Prostate gland (tissue), 2 donors: ENCODE measurements at regions not wholly inside any gene's neighbourhood (a gene's known extent, or its start where the extent isn't known, plus 50 kb on each side); places are given as distances from the start of the nearest gene placed in this dataset.

Experiments used
- DNase-seq: peaks from one replicate; pipeline ENCODE4 v3.0.0-alpha.2; 2019; ENCODE audit warnings: low spot score
- H3K27ac ChIP-seq, 2 donors: fragments of 200-600 bp; sonication (generic); 2 replicates each; pipeline ENCODE4 v1.5.1; 2017 to 2019
- H3K27me3 ChIP-seq: fragments of 200-600 bp; sonication (generic); replicated peaks from 2 replicates; pipeline ENCODE4 v1.5.1; 2019; ENCODE audit not compliant: insufficient read depth
- H3K36me3 ChIP-seq, 2 donors: fragments of 200-600 bp; sonication (generic); 1 replicate in 1 of 2; 2 replicates in 1 of 2; pipeline versions ENCODE4 v1.5.1 to v1.8.1; 2017 to 2019
- H3K4me1 ChIP-seq: fragments of 200-600 bp; sonication (generic); replicated peaks from 2 replicates; pipeline ENCODE4 v1.5.1; 2019
- H3K4me3 ChIP-seq, 2 donors: fragments of 200-600 bp; sonication (generic); 2 replicates each; pipeline ENCODE4 v1.5.1; 2017 to 2019
- H3K9me3 ChIP-seq: fragments of 200-600 bp; sonication (generic); 2 replicates; pipeline ENCODE4 v1.5.1; 2017
- CTCF ChIP-seq, 4 experiments: fragments of 200-600 bp in 2 of 4; fragments of 450-650 bp in 2 of 4; sonication (generic) in 2 of 4; IDR thresholded peaks; 1 replicate in 3 of 4; 2 replicates in 1 of 4; pipeline ENCODE4 v1.5.1; 2016 to 2019; ENCODE audit warnings: antibody characterized with exemption in 4 of 4, mild to moderate bottlenecking in 2 of 4, moderate library complexity in 2 of 4
- POLR2A ChIP-seq: fragments of 450-650 bp; IDR thresholded peaks from one replicate; pipeline ENCODE4 v1.6.1; 2016; ENCODE audit warnings: antibody characterized with exemption, mild to moderate bottlenecking
- POLR2AphosphoS5 ChIP-seq: sonication (generic); formaldehyde crosslinking; IDR thresholded peaks from one replicate; pipeline ENCODE4 v1.6.1; 2017; ENCODE audit warnings: antibody characterized with exemption
- whole genome bisulfite sequencing: methylation state at CpG from one replicate; pipeline ENCODE4 v1.1.5; 2018; 5-methylcytosine and 5-hydroxymethylcytosine counted together
- intact Hi-C: fragments of 100-400 bp; cut with DNase I; formaldehyde crosslinking; loops from one replicate; pipeline ENCODE4 v1.14.2; 2022

DNA sequence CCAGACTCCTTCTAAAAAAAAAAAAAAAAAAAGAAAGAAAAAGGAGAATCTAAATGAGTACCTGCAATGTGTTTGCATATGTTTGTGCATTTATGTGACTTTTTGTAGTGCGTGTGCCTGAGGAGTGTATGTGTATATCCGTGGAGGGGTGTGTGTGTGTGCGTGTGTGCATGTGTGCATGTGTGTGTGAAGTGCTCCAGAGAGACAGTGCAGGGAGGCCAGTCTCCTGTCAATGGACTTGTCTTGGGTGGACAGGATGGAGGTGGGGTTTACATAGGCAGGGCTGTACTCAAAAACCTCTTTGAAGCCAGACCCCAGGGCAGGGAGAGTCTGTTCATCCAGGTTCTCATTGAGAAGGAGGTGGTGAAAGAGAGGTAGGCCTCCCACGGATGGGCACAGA is 87.1 kb upstream of the MVB12B start:
- 93% methylated on average over 4 of the region's 4 CpGs for WGBS
- DNase-seq, result no peak
- Histone ChIP-seq H3K27me3 (no peaks in the 10 kb centered on the region), H3K4me3 (no peak overlapping the region), H3K4me1 (no peaks in the 10 kb centered on the region), H3K36me3 (no peaks in the 10 kb centered on the region), H3K27ac (no peak overlapping the region), H3K9me3 (no peaks in the 10 kb centered on the region)
- TF ChIP-seq POLR2AphosphoS5 (no peak), POLR2A (no peak), CTCF (IDR thresholded peaks at IDR 0.05) (no peak)
- intact Hi-C loops, result loop anchor here (10.0 kb wide), 1 partner anchor 665 kb away; no protein-coding TSS in a partner anchor

- 70% methylated on average over 1 of the region's 1 CpG for WGBS
- TF ChIP-seq POLR2AphosphoS5 (no peak), POLR2A (no peak), CTCF (IDR thresholded peaks at IDR 0.05) (no peak)
- Histone ChIP-seq H3K27me3 (no peaks in the 10 kb centered on the region), H3K9me3 (no peaks in the 10 kb centered on the region), H3K36me3 (no peaks in the 10 kb centered on the region), H3K4me1 (no peaks in the 10 kb centered on the region), H3K4me3 (no peak overlapping the region), H3K27ac (no peak overlapping the region)
- intact Hi-C loops, result no loop called here
- DNase-seq, result no peak
Measured at GRCh38 chr9:126240835-126241234, 85.8 kb upstream of the MVB12B start.

DNA sequence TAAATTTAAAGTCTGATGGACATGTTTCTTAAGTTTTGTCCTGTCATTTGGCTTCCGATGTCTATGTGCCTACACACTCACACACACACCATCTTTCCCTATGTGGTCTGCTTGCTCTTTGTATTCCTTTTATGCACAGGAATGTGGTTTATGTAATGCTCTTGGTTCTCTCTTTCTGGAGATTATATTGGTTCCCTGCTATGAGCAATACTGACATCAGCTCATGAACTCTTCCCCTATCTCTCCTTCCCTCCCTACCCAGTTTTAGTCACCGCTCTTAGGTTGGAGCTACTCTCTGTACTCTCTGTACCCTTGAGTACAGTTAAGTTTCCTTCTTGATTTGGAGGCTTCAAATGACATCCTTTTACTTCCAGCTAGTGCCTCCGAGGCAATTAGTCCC is 77.9 kb upstream of the MVB12B start:
- H3K9me3 ChIP-seq, result no peaks in the 10 kb centered on the region
- WGBS, result 81% methylated on average over 3 of the region's 3 CpGs
- H3K27me3 ChIP-seq, result no peaks in the 10 kb centered on the region
- no peak overlapping the region for H3K4me3 ChIP-seq
- intact Hi-C loops, result no loop called here
- no peak for TF ChIP-seq POLR2A
- no peak for TF ChIP-seq POLR2AphosphoS5
- no peak for TF ChIP-seq CTCF (IDR thresholded peaks at IDR 0.05)
- H3K36me3 ChIP-seq, result no peaks in the 10 kb centered on the region
- H3K27ac ChIP-seq, result no peak overlapping the region
- no peak for DNase-seq
- H3K4me1 ChIP-seq, result no peaks in the 10 kb centered on the region

DNA sequence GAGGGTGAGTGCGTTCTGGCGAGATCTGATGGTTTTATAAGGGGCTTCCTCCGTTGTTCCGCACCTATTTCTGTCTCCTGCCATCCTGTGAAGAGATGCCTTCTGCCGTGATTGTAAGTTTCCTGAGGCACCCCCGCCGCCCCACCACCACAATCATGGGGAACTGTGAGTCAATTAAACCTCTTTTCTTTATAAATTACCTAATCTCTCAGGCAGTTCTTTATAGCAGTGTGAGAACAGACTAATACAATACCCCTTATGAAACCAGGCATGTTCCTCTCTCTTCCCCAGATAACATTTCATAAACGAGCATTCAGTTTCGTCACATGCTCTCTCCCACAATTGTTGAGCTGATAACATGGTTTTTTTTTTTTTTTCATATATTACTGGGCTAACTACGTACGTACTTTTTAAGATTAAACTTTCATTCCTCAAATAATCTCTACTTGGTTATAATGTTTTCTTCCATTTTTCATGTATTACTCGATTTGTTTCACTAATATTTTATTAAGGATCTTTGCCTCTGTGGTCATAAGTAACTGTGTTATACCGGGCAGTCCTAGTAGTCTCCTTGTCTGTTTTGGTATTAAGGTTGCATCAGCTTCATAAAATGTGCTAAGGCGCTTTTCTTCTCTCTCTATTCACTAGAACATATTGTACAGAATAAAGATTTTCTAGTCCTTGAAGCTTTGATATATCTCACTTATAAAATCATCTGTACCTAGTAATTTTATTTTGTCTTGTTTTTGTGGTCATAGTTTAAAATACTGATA is 64.9 kb upstream of the MVB12B start:
- DNase-seq, result no peak
- no peaks in the 10 kb centered on the region for H3K4me1 ChIP-seq
- TF ChIP-seq POLR2A (no peak), POLR2AphosphoS5 (no peak), CTCF (IDR thresholded peaks at IDR 0.05) (no peak)
- H3K4me3 ChIP-seq, result no peak overlapping the region
- 51% methylated on average over 14 of the region's 14 CpGs for WGBS
- H3K27me3 ChIP-seq, result peaks cover 6% of the 10 kb centered on the region
- intact Hi-C loops, result no loop called here
- H3K27ac ChIP-seq, result no peak overlapping the region
- H3K36me3 ChIP-seq, result no peaks in the 10 kb centered on the region
- H3K9me3 ChIP-seq, result no peaks in the 10 kb centered on the region

- H3K9me3 ChIP-seq, result no peaks in the 10 kb centered on the region
- DNase-seq, result no peak
- no peak for TF ChIP-seq CTCF (IDR thresholded peaks at IDR 0.05)
- TF ChIP-seq POLR2A, result no peak
- TF ChIP-seq POLR2AphosphoS5, result no peak
- intact Hi-C loops, result no loop called here
- no peak overlapping the region for H3K4me3 ChIP-seq
- H3K4me1 ChIP-seq, result no peaks in the 10 kb centered on the region
- H3K27me3 ChIP-seq, result peaks cover 6% of the 10 kb centered on the region
- H3K36me3 ChIP-seq, result no peaks in the 10 kb centered on the region
- no peak overlapping the region for H3K27ac ChIP-seq
Measured at GRCh38 chr9:126262738-126263137, 63.9 kb upstream of the MVB12B start.
